ENCODE measurements at regions not wholly inside any gene's neighbourhood (a gene's known extent, or its start where the extent isn't known, plus 50 kb on each side); places are given as distances from the start of the nearest gene placed in this dataset.

DNA sequence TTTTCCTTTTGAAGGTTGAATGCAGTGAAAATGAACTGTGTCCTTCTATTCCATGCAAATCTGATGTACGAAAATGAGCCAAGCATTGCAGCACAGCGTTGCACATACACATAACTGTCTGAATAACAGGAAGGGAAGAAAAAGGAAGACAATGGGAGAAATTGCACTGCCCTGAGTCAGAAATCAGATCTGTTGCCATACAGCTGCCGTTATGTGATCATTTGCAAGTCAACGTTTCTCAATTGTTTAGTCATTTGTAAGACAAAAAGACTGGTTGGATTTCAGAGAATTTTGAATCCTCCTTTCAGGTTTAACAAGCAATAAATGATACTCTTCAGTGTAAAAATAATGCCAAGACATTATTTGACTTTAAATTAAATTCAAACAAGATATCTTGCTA lies 284.1 kb downstream of the DSEL start:
- no peak for DNase-seq (ENCODE audit: low spot score)

DNA sequence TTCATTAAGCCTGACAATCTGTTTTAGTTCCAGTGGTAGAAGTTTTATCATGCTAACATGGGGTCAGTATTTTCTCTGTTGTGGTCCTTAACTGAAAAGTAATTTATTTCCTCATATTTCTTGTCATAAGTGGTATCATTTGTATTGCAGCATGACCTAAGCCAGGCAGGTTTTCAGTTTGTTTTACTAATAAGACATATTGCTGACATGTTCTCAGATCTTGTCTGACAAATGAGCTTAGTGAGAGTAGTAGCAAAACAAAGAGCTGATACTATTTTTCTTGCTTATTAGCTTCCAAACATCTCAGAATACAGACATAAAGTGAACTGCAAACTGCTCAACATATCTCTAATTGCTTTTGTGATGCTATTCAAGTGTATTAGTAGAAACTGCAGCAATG lies 293.6 kb downstream of the DSEL start:
- DNase-seq (ENCODE audit: low spot score), result no peak

DNA sequence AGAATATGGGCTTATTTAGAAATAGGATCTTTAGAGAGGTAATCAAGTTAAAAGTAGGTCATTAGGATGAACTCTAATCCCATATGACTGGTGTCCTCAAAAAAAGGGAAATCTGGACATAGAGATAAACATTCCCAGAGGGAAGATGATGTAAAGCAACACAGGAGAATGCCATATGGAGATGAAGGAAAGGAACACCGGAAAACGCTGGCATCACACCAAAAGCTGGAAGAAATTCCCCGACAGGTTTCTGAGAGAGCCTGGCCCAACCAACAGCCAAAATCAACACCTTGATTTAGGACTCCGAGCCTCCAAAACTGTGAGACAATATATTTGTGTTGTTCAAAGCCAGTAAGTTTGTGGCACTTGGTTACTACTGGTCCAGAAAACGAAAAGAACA lies 296.7 kb downstream of the DSEL start:
- no peak for DNase-seq (ENCODE audit: low spot score)

DNA sequence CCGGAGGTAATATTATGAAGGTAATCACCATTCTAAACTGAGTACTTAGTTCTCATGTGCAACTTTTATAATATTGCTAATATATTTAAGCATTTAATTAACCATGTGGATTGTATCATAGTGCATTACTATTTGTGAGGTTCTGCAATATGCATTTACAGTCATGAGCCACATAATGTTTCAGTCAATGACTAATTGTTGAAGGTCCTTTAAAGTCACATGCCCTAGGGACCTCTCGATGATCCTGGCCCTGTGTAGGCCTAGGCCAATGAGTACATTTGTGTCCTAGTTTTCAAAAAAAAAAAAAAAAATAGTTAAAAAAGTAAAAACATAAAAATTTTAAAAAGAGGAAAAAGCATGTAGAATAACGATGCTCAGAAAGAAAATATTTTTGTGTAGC lies 298.0 kb downstream of the DSEL start:
- DNase-seq (ENCODE audit: low spot score), result no peak

DNA sequence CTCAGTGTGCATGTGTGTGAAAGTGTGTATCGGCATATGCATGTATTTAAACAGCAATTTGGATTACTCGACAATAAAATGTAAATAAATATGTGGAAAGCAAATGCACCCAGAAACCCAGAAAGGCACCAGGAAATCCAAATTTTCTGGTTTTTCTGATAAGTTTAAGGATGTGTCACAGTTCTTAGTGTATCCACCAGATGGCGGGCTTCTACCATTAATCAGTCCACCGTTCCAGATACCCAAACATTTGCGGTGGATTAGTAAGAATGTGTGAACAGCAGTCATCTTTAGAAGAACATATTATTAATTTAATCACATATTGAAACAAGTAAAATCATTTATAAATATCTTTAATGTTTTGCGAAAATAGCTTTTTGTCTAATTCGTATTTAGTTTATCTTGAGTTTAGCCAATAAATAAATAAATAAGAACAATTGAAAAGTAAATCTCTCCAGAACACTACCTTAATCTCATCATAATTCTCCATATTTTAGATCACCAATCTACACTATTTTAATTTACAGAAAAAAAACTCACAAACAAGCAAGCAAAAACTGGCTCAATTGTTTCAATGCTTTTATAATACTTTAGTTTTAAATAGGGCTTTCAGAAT lies 298.9 kb downstream of the DSEL start:
- DNase-seq (ENCODE audit: low spot score), result no peak

DNA sequence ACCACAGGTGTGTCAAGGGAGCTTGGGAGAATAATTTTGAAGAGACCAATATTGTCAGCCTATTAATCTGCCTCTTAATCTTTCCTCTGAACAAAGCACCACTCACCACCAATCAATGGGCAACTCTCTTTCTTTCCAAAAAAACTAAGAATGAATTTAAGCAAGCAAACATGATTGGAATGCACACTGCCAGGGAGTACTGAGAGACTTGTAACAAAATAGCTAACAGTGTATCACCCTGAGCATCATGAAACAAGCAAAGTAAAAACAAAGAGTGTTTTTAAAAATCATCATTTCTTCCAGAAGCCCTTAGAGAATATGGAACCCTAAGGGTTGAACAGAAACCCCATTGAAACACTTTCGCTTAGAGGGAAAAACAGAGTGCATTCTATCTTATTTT lies 299.7 kb downstream of the DSEL start:
- DNase-seq (ENCODE audit: low spot score), result no peak

DNA sequence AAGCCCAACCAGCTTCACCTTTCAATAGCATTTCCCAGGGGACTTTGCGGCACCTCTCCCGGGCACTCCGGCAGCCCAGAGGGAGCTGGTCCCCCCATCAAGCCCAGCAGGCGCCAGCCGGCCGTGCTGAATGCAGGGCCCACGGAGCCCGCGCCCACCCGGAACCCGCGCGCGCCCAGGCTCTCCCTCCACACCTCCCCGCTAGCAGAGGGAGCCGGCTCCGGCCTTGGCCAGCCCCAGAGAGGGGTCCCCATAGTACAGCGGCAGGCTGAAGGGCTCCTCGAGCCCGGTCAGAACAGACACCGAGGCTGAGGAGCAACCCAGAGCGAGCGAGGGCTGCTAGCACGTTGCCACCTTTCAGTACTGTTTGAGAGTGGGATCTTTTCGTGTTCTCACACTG lies 300.8 kb downstream of the DSEL start:
- no peak for DNase-seq (ENCODE audit: low spot score)

DNA sequence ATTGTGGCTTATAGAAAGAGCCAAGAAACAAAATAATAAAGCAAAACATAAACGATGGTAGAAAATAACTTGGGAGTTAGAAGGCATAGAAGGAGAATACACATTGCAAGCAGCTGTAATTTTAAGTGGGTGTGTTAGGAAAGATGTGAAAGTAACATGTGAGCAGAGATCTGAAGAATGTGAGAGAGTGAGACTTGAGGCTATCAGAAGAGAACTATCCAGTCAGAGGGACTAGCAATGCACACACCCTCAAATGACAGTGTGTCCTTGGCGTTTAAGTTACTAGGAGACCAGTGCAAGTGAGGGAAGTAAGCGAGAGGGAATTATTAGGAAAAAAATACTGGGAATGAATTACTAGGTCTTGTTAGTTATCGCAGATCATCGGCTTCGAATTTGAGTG lies 304.9 kb downstream of the DSEL start:
- DNase-seq (ENCODE audit: low spot score), result no peak

DNA sequence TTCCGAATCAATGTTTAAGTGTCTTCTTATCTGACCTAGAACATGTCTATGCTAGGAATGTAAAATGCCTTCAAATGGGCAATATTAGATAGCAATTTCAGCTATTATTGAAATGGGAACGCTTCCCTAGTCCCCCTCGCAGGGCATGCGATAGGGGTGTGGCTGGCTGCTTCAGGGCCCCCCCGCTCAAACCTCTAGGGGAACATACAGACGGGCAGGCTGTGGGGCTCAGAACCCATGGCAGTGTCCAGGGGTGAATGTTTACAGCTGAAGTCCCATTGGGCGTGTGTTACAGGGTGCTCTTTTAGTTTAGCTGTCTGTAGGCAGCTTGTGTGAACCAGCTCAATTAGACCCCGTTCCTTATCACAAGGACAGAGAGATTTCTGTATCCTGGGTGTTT lies 315.9 kb downstream of the DSEL start:
- DNase-seq (ENCODE audit: low spot score), result no peak

DNA sequence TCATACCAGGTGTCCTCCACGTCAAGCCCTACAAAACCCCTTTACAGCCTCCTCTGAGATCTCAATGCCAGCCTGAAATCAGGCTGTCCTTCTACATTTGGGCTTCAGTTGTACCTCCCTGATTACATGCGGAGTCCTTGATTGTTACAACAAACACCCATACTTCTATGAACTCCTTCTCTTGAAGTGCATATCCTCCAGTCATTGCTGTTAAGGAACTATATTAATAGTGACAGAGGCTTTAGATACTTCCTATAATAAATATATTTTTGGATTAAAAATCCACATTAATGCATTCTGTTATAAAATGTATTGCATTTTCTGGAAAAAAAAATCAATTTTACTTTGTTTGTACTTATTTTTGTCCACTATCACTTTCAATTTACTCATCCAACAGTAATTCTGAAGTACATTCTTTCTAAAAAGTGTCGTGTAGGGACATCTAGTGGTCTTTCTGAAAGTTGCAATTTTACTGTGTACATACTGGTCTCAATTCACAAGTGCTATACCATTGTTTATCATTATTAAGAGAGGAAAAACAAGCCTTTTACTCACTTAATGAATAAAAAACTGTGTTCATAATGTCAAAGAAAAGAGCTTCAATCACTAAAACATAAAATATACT lies 316.4 kb downstream of the DSEL start:
- DNase-seq (ENCODE audit: low spot score), result no peak

DNA sequence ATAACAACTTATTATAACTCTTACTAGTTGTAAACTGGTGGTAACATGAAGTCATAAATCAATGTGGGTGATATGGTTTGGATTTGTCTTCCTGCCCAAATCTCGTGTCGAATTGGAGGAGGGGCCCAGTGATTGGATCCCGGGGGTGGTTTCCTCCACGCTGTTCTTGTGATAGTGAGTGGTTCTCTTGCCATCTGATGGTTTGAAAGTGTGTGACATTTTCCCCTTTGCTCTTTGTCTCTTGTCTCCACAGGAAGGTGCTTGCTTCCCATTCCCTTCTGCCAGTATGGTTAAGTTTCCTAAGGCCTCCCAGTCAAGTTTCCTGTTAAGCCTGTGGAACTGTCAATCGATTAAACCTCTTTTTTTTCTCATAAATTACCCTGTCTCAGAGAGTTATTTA lies 321.6 kb downstream of the DSEL start:
- DNase-seq (ENCODE audit: low spot score), result no peak

DNA sequence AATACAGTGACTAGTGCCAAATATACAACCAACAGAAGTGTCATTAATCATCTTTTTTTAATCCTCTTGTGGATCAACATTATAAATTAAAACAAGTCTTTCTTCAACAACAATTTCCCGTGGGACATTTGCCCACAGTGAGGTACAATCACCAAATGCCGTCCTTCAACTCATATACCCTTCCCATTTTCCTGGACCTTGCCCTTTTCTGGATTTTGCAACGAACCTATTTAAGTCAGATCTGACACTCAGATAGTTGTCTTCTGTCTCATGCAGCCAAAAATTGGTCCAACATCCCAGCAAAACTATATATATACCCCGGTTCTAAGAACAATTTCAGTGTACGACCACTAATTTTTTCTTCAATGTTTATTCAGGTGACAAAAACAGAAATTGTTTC lies 324.0 kb downstream of the DSEL start:
- DNase-seq (ENCODE audit: low spot score), result no peak

DNA sequence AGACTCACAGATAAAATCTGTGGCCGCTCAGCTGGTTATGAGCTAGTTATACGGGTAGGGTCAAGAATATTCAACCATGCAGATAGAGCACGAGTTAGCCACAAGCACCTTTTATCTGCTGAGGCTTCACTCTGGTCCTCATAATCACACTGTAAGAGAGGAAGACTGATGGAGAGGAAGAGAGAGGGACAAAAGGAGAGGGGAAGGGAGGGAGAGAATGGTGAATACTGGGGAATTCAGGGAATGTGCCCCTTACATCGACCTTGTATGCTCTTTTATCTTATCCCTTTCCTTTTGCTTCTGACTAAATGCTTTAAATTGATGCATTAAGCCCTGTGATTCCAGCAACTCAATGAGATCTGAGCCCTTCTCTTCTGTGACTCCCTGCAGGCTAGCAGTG lies 333.1 kb downstream of the DSEL start:
- no peak for DNase-seq (ENCODE audit: low spot score)

DNA sequence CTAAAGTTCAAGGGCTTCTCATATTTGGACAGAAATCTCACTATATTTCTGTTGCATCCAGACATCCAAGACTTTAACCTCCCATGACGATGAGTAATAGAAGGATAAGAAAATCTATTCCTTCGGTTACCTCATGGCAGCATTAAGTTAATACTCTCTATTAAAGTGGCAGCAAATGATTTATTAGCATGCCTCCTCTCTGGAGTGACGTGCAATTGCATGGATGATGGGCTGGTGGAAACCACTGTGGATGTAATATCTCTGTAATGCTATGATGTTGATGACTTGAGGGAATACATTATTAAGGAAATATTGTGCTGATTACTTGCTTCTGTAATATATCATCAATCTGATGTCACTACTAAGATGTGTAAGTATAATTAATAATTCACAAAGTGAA lies 336.8 kb downstream of the DSEL start:
- no peak for DNase-seq (ENCODE audit: low spot score)

DNA sequence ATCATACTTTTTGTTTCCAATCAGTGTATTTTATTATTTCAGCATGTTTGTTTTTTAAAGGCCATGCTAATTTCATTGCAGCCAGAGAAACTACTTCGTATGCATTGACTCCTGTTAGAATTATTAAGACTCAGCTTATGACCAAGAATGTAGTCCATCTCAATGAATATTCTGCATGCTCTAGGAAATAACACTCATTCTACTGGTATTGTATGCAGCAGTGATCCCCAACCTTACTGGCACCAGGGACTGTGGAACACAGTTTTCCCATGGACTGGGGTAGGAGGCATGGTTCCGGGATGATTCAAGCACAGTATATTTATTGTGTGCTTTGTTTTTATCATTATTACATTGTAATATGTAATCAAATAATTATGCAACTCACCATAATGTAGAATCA lies 356.9 kb downstream of the DSEL start:
- no peak for DNase-seq (ENCODE audit: low spot score)

DNA sequence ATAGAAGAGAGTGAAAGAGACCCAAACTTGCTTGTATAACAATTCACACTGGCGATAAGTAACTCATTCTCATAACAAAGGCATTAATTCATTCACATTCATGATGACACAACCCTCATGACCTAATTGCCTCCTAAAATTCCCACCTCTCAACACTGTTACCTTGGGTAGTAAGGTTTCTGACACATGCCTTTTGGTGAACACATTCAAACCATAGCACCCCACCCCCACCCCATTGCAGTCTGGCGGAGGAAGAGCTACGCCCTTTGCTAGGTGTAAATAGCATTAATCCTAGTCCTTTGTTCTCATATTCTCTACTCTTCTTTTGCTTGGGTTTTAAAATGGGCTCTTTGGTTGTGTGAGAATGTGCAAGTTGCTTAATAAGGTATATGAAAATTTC lies 361.5 kb downstream of the DSEL start:
- DNase-seq (ENCODE audit: low spot score), result no peak

DNA sequence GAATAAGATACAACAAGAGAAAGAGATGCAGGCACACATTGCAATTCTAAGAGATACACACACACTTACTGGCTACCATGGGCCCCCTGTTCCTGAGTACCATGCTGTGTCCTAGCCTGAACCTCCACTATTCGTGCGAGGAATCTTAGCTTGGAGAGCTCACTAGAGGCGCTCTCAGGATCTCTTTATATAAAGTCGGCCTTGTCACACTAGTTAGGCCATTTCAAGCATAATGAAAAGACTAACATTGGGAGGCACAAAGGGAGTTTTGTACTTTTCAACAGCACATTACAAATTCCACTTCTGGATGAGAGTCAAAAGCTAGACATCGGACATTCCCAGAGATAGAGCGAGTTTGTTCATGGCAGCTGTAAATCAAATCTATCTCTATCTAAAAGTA lies 365.2 kb downstream of the DSEL start:
- DNase-seq (ENCODE audit: low spot score), result no peak

DNA sequence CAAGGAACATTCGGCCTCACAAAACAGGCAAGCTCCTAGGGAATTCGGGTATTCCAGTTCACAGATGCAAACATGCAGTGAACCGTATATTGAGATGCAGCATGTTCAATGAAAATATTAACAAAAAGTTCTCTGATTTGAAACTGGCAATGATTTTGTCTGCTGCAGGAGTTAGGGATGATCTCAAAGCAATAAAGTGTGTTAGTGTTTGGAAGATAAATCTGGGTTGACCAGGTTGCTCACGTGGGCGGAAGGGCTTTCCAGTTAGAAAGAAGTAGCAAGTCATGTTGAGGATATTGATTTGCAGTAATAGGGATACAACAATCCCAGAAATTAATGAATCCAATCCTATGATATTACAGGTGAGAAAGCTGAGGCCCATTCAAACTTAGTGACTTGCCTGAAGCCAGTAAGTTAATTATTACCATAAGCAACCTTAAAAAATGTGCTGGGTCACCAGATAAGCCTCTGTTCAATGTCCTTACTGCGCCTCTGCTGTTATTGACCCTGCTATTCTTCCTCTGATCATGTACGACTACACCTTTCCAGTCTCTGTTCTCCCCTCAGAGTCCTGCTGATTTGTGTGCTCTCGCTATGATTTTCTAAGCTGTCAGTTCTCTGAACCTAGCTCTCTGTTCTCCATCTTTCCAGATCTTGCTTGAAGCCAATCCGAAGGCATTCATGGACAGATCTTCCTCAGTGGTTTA lies 370.8 kb downstream of the DSEL start:
- no peak for DNase-seq (ENCODE audit: low spot score)

DNA sequence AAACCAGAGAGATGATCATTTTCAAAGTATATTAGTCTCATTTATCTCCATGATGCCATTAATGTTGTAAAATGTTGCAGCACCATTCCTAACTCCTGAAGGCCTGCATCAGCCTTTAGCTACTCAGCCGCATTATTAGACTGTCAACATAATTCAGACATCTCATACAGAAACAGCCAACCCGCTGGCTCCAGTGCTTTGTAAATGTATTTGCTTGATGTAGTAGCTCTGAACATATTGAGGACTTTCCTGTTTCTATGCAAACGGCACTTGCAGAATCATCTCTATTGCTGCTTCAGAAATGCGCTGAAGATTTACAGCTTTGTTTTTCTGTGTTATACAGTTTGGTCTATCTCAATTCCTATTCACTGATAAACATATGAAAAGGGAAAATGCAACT lies 372.2 kb downstream of the DSEL start:
- DNase-seq (ENCODE audit: low spot score), result no peak

DNA sequence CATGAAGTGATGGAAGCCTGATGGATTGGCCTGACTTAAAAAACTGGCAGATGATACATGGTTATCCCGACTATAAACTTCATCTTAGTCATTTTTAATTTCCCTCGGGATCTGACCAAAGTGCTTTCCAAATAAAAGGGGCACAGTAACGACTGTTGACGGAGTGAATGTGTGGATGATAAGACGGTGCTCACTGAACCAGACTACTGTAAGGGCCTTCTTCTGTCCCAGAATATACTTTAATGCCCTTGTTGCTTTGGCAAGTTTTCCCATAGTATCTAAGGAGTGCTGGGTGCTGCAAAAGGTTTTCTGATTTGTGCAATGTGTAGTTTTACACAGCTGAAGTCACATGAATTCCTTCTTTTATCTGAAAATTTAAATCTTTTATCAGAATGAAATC lies 373.5 kb downstream of the DSEL start:
- no peak for DNase-seq (ENCODE audit: low spot score)

DNA sequence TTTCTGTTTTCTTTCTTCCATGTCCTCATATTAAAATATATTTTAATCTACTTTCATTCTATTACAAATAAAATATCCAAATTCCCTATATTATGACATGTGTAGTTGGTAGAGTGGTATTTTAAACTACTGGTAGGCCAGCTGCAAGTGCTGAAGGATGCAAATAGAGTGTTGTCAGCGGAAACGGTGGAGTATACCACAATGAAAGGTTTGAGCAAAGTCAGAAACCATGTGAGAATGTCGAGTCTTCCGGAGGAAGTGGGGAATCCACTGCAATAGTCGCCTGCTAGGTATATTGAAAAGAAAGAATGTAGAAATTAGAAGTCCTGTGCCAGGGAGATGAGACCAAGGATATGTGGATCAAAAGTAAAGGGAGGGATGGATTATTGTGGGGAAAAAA lies 373.9 kb downstream of the DSEL start:
- DNase-seq (ENCODE audit: low spot score), result no peak

DNA sequence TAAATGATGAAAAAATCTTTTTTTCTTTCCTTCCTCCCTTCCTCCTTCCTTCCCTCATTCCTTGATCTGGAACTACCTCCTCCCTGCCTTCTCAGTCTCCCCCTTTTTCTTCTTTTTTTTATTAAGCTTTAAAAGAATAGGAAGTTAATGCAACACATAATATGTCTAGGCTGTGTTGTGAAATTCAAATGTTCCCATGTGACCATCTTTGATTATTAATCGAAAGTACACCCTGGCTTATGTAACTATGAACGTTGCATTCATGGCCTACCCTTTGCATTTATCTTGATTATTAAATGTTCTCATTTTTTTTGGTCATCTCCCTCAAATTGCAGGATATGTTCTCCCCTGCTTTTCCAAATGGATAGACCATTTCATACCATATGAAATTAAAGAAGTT lies 376.0 kb downstream of the DSEL start:
- DNase-seq (ENCODE audit: low spot score), result no peak

DNA sequence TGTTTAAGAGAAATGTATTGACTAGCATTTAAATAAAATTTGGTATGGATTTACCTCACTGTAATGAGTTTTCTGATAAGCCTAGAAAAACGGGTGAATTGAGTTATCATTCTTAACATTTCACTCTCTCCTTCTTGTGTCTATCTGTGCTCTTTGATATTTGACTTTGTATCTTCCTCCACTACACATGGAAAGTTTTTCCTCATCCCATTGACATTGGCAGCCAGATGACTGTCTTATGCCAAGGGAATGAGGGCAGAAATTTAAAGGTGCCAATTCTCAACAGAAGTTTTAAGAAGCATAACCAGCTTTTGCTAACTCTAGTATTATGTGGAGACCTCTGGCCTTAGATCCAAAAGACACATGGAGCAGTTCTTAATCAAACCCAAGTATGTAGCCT lies 376.6 kb downstream of the DSEL start:
- DNase-seq (ENCODE audit: low spot score), result no peak

DNA sequence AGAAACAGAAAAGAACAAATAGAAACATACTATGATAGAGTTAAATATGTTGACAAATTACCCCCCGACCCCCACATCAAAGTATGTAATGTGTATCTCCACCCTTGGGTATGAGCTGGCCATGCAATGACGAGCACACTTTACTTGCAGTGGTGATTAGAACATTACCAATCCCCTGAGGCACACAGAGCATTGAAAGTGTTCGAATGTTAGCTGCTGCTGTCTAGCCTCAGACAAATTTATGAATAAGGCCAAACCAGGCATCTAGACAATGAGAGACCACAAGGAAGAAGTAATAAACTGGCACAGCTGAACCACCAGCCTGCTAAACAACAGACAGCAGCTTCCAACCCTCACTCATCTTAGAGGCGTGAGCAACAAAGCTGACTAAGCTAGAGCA lies 380.5 kb downstream of the DSEL start:
- DNase-seq (ENCODE audit: low spot score), result no peak

Data from left forelimb (tissue), 1 donor.